HG02943 (cell line): ENCODE measurements at regions not wholly inside any gene's neighbourhood (a gene's known extent, or its start where the extent isn't known, plus 50 kb on each side); places are given as distances from the start of the nearest gene placed in this dataset.

ENCODE experiments used
- ATAC-seq: cut with Tn5 transposase; IDR thresholded peaks from one replicate; pipeline ENCODE4 v1.9.1; 2021; ENCODE audit warnings: mild to moderate bottlenecking, low read depth, moderate library complexity; ENCODE audit not compliant: unreplicated experiment

DNA sequence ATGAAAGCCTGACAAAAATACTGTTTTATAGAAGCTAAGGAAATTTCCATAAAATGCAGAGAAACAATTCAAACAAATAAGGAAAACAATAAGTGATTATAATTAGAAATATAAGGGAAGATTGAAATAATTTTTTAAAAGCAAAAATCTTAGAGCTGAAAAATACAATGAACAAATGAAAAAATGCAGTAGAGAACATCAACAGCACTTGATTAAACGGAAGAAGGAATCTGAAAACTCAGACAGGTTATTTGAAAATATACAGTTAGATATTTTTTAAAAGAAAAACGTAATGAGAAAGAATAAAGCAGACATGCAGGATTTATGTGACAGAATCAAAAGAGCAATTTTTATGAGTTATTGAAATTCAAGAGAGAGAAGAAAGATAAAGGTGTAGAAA is 279.1 kb upstream of the MAGI2 start:
- ATAC-seq = no peak

GRCh38 chr7:79730971-79731370 is 277.5 kb upstream of the MAGI2 start:
- ATAC-seq = no peak

GRCh38 chr7:79723833-79724618 is 270.6 kb upstream of the MAGI2 start:
- no peak for ATAC-seq

DNA sequence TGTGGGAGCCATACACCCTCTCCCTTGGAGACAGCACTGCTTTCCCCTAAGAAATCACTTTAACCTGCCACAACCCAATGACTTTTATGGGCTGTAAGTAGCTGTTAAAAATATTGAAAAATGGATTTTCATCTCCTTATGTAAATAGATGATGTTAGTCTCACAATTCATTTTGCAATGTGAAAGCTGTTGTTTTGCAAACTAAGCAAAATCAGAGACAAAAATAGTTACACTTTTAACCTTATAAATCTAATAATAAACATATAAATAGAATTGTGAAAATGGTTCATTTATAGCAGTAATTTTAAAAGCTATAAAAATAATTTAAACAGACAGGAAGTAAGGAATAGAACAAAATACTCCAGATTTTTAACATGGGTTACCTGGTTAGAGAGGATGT is 268.8 kb upstream of the MAGI2 start:
- ATAC-seq = no peak

DNA sequence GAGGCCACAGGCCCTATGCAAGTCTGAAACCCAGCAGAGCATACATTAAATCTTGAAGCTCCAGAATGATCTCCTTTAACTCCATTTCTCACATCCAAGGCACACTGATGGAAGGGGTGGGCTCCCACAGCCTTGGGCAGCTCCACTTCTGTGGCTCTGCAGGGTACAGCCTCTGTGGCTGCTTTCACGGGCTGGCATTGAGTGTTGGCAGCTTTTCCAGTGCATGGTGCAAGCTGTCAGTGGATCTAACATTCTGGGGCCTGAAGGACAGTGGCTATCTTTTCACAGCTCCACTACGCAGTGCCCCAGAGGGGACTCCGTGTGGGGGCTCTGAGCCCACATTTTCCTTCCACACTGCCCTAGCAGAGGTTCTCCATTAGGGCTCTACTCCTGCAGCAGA is 265.7 kb upstream of the MAGI2 start:
- ATAC-seq = no peak

DNA sequence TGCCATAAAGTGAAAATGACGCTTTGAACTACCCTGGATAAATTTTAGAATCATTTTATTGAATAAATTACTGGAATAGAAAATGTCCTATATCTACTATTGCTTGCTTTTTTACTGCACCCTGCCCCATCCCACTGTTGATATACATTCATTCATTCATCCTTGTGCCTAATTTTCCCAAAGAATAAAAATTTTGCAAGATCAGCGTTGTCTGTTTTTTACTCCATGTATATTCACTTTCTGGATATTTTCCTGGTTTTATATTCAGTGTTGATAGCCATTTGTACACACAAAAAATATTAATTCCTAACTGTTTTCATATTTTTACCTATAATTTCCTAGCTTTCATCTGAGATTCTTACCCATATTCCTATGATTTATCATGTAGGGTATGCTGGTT is 262.9 kb upstream of the MAGI2 start:
- no peak for ATAC-seq

- ATAC-seq = no peak
These were observed 260.6 kb upstream of the MAGI2 start for GRCh38 chr7:79714081-79714480.

GRCh38 chr7:79713276-79713675 is 259.8 kb upstream of the MAGI2 start:
- ATAC-seq = no peak

- ATAC-seq = no peak
These were observed 258.2 kb upstream of the MAGI2 start for GRCh38 chr7:79711660-79712059.

DNA sequence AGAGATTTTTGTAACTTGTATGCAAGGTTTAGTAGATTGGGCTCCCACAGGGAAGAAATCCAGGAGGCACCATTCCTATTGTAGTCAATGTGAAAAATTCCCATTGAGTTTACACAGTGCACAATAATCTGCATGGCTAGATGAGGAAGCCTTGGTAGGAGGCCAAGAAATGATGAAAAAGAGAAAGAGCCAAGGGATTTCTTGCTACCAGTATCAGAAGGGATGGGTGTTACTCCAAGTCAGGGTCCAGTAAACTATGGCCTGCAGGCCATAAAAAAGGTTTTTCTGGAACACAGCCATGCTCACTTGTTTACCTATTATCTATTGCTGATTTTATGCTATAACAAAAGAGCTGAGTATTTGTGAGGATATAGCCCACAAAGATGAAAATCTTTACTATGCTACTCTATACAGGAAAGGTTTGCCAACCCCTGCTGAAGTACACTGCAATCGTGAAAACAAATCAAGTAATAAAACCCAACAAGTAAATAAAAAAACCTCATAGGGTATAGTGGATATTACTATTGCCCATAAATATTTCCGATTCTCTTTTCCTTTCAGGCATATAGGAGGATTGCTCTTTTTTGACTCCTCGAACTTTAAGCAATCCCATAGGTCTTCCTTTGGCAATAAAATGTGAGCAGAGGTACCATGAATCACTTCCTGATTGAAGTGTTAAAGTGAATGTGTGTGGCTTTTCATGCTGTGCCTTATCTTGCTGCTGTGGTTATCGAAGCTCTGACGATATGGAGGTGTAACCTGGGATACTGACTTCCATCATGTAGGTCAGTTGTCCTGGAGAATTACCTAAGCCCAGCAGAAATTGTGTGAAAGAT is 256.3 kb upstream of the MAGI2 start:
- ATAC-seq = no peak

GRCh38 chr7:79702116-79702515 is 248.6 kb upstream of the MAGI2 start:
- no peak for ATAC-seq

DNA sequence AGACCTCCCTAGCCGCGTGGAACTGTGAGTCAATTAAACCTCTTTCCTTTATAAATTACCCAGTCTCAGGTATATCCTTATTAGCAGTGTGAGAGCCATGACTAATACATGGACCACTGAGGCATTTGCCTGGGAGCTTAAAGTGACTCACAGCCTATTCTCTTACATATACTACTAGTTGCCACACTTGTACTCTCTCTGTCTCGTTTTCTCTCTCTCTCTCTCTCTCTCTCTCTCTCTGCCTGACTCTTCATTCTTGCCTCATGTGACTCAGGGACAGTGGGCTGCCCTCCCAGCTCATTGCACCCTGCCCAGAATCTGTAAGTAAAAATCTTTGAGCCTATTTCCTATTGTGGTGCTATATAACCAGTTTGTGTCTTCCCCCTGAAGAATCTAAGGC is 238.5 kb upstream of the MAGI2 start:
- no peak for ATAC-seq

- no peak for ATAC-seq
These were observed 237.6 kb upstream of the MAGI2 start for GRCh38 chr7:79691074-79691473.

- no peak for ATAC-seq
These were observed 230.9 kb upstream of the MAGI2 start for GRCh38 chr7:79684384-79684783.

DNA sequence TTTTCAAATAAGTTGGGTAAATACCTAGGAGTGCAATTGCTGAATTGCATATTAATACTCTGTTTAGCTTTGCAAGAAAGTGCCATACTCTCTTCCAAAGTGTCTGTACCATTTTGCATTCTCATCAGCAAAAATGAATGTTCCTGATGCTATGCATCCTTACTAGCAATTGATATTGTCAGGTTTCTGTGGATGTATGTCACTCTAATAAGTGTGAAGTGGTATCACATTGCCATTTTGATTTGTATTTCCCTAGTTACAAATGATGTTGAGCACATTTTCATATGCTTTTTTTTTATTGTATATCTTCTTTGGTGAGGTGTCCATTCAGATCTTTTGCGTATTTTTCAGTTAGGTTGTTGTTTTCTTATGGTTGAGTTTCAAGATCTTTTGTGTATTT is 230.4 kb upstream of the MAGI2 start:
- no peak for ATAC-seq

DNA sequence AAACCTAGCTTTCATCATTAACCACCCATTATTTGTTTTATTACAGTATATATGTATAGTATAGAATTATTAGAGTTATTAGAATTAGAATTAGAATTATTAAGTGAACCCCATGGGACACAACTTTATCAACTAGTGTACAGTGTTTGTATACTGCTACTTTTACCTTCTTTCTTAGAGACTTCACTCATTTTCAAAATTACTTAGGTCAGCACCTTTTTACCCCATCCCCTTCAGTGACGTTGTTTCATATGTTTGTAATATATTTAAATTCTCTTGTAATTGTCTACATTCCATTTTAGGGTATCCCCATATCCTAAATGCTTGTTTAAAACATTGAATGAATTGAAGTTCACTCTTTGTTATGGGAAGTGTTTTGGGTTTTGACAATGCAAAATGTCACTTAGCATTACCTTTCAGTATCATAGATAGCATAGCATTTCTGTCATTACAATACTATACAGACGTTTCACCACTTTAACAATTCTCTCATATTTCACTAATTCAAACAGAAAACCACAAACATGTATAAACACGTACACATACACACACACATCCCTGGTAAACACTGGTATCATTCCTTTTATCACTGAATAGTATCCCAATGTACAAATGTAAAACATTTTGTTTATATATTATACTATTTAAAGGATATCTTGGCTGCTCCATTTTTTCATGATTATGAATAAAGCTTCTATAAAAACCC is 229.9 kb upstream of the MAGI2 start:
- no peak for ATAC-seq

DNA sequence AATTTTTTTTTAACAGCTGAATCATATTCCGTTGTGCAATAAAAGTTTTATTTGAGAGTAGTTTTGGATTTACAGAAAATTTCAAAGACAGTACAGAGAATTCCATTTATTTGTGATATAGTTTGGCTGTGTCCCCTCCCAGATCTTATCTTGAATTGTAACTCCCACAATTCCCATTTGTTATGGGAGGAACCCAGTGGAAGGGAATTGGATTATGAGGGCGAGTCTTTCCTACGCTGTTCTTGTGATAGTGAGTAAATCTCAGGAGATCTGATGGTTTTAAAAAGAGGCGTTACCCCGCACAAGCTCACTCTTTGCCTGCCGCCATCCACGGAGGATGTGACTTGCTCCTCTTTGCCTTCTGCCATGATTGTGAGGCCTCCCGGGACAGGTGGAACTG is 228.0 kb upstream of the MAGI2 start:
- no peak for ATAC-seq

- no peak for ATAC-seq
These were observed 220.5 kb upstream of the MAGI2 start for GRCh38 chr7:79673969-79674368.

- no peak for ATAC-seq
These were observed 220.0 kb upstream of the MAGI2 start for GRCh38 chr7:79673421-79673820.

GRCh38 chr7:79668292-79668691 is 214.8 kb upstream of the MAGI2 start:
- ATAC-seq = no peak

GRCh38 chr7:79666472-79666871 is 213.0 kb upstream of the MAGI2 start:
- ATAC-seq = no peak
